Activated CD8-positive, alpha-beta T cell treated with anti-CD3 and anti-CD28 coated beads for 36 hours (primary cell): ENCODE measurements at regions not wholly inside any gene's neighbourhood (a gene's known extent, or its start where the extent isn't known, plus 50 kb on each side); places are given as distances from the start of the nearest gene placed in this dataset.

Experiments
- ATAC-seq: fragments of 200-7000 bp; cut with Tn5 transposase; one replicate; pipeline ENCODE4 v1.10.0; 2021; ENCODE audit warnings: mild to moderate bottlenecking, moderate library complexity
- CTCF ChIA-PET: fragments of 350-600 bp; sonication (Branson Sonifier 250); formaldehyde crosslinking; loops from one replicate; lab custom pipeline; 2021; ENCODE audit warnings: antibody characterized with exemption; lab: Charles Lee
- POLR2A ChIA-PET: fragments of 350-600 bp; sonication (Branson Sonifier 250); formaldehyde crosslinking; loops from one replicate; lab custom pipeline; 2021; ENCODE audit warnings: antibody characterized with exemption; lab: Charles Lee
- DNase-seq: peaks from one replicate; pipeline ENCODE4 v3.0.0-alpha.2; 2020
- H3K27ac Mint-ChIP-seq: one replicate; pipeline ENCODE4 v1.8.0; 2021; ENCODE audit warnings: mild to moderate bottlenecking, mixed read lengths
- H3K27me3 Mint-ChIP-seq: one replicate; pipeline ENCODE4 v1.8.0; 2021; ENCODE audit warnings: mixed read lengths
- H3K36me3 Mint-ChIP-seq: one replicate; pipeline ENCODE4 v1.8.0; 2021; ENCODE audit warnings: low read depth, mixed read lengths
- H3K4me1 Mint-ChIP-seq: one replicate; pipeline ENCODE4 v1.8.0; 2021; ENCODE audit warnings: low read depth, mixed read lengths
- H3K4me3 Mint-ChIP-seq: one replicate; pipeline ENCODE4 v1.8.0; 2021; ENCODE audit warnings: mild to moderate bottlenecking, moderate library complexity, mixed read lengths
- H3K9me3 Mint-ChIP-seq: one replicate; pipeline ENCODE4 v1.8.0; 2021; ENCODE audit warnings: mixed read lengths
- intact Hi-C: fragments of 100-400 bp; cut with micrococcal nuclease; formaldehyde crosslinking; loops from one replicate; pipeline ENCODE4 v1.10.0; 2022
- TF ChIP-seq, protein P1 (sequence below): fragments of 200-600 bp; IDR thresholded peaks from one replicate; pipeline ENCODE4 v1.8.0; 2022; ENCODE audit warnings: antibody characterized with exemption, mild to moderate bottlenecking

DNA sequence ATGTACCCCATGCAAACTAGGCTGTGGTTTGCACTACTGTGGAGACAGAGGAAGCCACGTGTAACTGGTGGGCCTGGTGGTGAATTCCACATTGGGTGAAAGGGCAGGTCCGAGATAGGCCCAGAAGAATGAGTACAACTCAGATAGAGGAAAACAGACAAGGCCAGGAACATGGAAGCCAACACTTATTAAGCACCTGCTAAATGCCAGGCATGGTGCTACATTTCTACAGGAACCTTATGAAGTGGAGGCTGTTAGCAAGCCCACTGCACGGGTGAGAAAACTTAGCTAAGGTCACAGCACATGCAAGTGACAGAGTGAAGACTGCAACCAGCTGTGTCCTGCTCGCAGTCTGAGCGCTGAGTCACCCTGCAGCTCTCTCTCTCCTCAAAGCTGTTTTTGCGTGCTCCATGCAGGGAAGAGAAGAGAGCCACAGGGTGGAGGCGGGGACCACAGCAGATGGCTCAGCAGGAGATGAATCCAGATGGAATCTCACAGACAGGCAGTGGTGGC is 65.5 kb upstream of the SPTLC1 start:
- intact Hi-C loops = no loop called here
- CTCF ChIA-PET = interaction anchor here (2.2 kb wide), 1 partner anchor 41 kb away, joined by 6 read pairs; no protein-coding TSS in a partner anchor
- POLR2A ChIA-PET = no interaction called here

GRCh38 chr9:92180002-92180400 is 64.8 kb upstream of the SPTLC1 start:
- TF ChIP-seq, protein P1, sequence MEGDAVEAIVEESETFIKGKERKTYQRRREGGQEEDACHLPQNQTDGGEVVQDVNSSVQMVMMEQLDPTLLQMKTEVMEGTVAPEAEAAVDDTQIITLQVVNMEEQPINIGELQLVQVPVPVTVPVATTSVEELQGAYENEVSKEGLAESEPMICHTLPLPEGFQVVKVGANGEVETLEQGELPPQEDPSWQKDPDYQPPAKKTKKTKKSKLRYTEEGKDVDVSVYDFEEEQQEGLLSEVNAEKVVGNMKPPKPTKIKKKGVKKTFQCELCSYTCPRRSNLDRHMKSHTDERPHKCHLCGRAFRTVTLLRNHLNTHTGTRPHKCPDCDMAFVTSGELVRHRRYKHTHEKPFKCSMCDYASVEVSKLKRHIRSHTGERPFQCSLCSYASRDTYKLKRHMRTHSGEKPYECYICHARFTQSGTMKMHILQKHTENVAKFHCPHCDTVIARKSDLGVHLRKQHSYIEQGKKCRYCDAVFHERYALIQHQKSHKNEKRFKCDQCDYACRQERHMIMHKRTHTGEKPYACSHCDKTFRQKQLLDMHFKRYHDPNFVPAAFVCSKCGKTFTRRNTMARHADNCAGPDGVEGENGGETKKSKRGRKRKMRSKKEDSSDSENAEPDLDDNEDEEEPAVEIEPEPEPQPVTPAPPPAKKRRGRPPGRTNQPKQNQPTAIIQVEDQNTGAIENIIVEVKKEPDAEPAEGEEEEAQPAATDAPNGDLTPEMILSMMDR = no peak
- no peak for DNase-seq
- ChIA-PET CTCF (interaction anchor here (2.2 kb wide), 1 partner anchor 40 kb away, joined by 6 read pairs; no protein-coding TSS in a partner anchor), POLR2A (no interaction called here)
- H3K4me3 Mint-ChIP-seq = no peak overlapping the region
- no peak overlapping the region for H3K27ac Mint-ChIP-seq
- no peaks in the 10 kb centered on the region for H3K4me1 Mint-ChIP-seq
- intact Hi-C loops = no loop called here
- no peak for ATAC-seq
- H3K27me3 Mint-ChIP-seq = no peaks in the 10 kb centered on the region
- H3K36me3 Mint-ChIP-seq = no peaks in the 10 kb centered on the region
- no peaks in the 10 kb centered on the region for H3K9me3 Mint-ChIP-seq

More for the DNA sequence above, 65.5 kb upstream of the SPTLC1 start:
- Mint-ChIP-seq H3K27me3 (no peaks in the 10 kb centered on the region), H3K9me3 (no peaks in the 10 kb centered on the region), H3K4me1 (no peaks in the 10 kb centered on the region), H3K27ac (no peak overlapping the region), H3K36me3 (no peaks in the 10 kb centered on the region), H3K4me3 (no peak overlapping the region)
- DNase-seq = no peak
- TF ChIP-seq, protein P1 = no peak
- no peak for ATAC-seq

GRCh38 chr9:92179286-92180001 is 64.2 kb upstream of the SPTLC1 start:
- H3K27me3 Mint-ChIP-seq = no peaks in the 10 kb centered on the region
- DNase-seq (no peak), ATAC-seq (no peak)
- H3K36me3 Mint-ChIP-seq = no peaks in the 10 kb centered on the region
- no peaks in the 10 kb centered on the region for H3K4me1 Mint-ChIP-seq
- H3K4me3 Mint-ChIP-seq = no peak overlapping the region
- CTCF ChIA-PET = interaction anchor here (1.2 to 2.5 kb wide), 3 partner anchors 39 to 97 kb away, joined by 3 to 7 read pairs (median 6); no protein-coding TSS in a partner anchor
- no peaks in the 10 kb centered on the region for H3K9me3 Mint-ChIP-seq
- H3K27ac Mint-ChIP-seq = no peak overlapping the region
- POLR2A ChIA-PET = interaction anchor here (1.3 kb wide), 1 partner anchor 8 kb away, joined by 3 read pairs; no protein-coding TSS in a partner anchor
- intact Hi-C loops = no loop called here
- TF ChIP-seq, protein P1 = no peak

GRCh38 chr9:92177591-92177990 is 62.4 kb upstream of the SPTLC1 start:
- POLR2A ChIA-PET = no interaction called here
- intact Hi-C loops = no loop called here
- TF ChIP-seq, protein P1 = no peak
- Mint-ChIP-seq H3K4me1 (no peaks in the 10 kb centered on the region), H3K27ac (no peak overlapping the region), H3K9me3 (no peaks in the 10 kb centered on the region), H3K4me3 (no peak overlapping the region), H3K36me3 (no peaks in the 10 kb centered on the region), H3K27me3 (no peaks in the 10 kb centered on the region)
- ATAC-seq = no peak
- no peak for DNase-seq
- CTCF ChIA-PET = interaction anchor here (2.5 kb wide), 1 partner anchor 39 kb away, joined by 7 read pairs; no protein-coding TSS in a partner anchor

- TF ChIP-seq, protein P1 = no peak
- Mint-ChIP-seq H3K36me3 (no peaks in the 10 kb centered on the region), H3K9me3 (no peaks in the 10 kb centered on the region), H3K4me3 (no peak overlapping the region), H3K27ac (no peak overlapping the region), H3K4me1 (no peaks in the 10 kb centered on the region), H3K27me3 (no peaks in the 10 kb centered on the region)
- POLR2A ChIA-PET = no interaction called here
- CTCF ChIA-PET = interaction anchor here (2.5 kb wide), 1 partner anchor 38 kb away, joined by 7 read pairs; no protein-coding TSS in a partner anchor
- intact Hi-C loops = no loop called here
- DNase-seq = no peak
- no peak for ATAC-seq
These were observed 61.6 kb upstream of the SPTLC1 start for GRCh38 chr9:92176800-92177185.
